ENCODE measurements at regions not wholly inside any gene's neighbourhood (a gene's known extent, or its start where the extent isn't known, plus 50 kb on each side); places are given as distances from the start of the nearest gene placed in this dataset.
"Not testable (repeated sequence)": the region's sequence is repeated elsewhere in the genome, so short reads cannot be mapped to it uniquely, and the experiment has no call there.

- TF ChIP-seq, protein P1, sequence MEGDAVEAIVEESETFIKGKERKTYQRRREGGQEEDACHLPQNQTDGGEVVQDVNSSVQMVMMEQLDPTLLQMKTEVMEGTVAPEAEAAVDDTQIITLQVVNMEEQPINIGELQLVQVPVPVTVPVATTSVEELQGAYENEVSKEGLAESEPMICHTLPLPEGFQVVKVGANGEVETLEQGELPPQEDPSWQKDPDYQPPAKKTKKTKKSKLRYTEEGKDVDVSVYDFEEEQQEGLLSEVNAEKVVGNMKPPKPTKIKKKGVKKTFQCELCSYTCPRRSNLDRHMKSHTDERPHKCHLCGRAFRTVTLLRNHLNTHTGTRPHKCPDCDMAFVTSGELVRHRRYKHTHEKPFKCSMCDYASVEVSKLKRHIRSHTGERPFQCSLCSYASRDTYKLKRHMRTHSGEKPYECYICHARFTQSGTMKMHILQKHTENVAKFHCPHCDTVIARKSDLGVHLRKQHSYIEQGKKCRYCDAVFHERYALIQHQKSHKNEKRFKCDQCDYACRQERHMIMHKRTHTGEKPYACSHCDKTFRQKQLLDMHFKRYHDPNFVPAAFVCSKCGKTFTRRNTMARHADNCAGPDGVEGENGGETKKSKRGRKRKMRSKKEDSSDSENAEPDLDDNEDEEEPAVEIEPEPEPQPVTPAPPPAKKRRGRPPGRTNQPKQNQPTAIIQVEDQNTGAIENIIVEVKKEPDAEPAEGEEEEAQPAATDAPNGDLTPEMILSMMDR (IDR thresholded peaks at IDR 0.05) = not testable (repeated sequence)
- not testable (repeated sequence) for TF ChIP-seq POLR2A (IDR thresholded peaks at IDR 0.05)
Observed at GRCh38 chr2:217347630-217348029, 487.8 kb upstream of the TNP1 start.
